MM.1S (cell line): ENCODE measurements at regions not wholly inside any gene's neighbourhood (a gene's known extent, or its start where the extent isn't known, plus 50 kb on each side); places are given as distances from the start of the nearest gene placed in this dataset.

Source experiments
- EZH2 ChIP-seq: fragments of 300-600 bp; sonication (generic); optimal IDR thresholded peaks from 2 replicates; pipeline ENCODE3; 2017; ENCODE audit warnings: low read depth, mild to moderate bottlenecking, antibody characterized with exemption, low read length, mixed read lengths
- EZH2phosphoT487 ChIP-seq: fragments of 300-600 bp; sonication (generic); IDR thresholded peaks from 2 replicates; pipeline ENCODE4 v1.6.1; 2018; ENCODE audit warnings: antibody characterized with exemption, low read length
- TF ChIP-seq, protein P1 (sequence below): fragments of 300-600 bp; sonication (generic); IDR thresholded peaks from 2 replicates; pipeline ENCODE4 v1.5.1; 2016; ENCODE audit warnings: antibody characterized with exemption, low read length, mixed read lengths

- TF ChIP-seq, protein P1, sequence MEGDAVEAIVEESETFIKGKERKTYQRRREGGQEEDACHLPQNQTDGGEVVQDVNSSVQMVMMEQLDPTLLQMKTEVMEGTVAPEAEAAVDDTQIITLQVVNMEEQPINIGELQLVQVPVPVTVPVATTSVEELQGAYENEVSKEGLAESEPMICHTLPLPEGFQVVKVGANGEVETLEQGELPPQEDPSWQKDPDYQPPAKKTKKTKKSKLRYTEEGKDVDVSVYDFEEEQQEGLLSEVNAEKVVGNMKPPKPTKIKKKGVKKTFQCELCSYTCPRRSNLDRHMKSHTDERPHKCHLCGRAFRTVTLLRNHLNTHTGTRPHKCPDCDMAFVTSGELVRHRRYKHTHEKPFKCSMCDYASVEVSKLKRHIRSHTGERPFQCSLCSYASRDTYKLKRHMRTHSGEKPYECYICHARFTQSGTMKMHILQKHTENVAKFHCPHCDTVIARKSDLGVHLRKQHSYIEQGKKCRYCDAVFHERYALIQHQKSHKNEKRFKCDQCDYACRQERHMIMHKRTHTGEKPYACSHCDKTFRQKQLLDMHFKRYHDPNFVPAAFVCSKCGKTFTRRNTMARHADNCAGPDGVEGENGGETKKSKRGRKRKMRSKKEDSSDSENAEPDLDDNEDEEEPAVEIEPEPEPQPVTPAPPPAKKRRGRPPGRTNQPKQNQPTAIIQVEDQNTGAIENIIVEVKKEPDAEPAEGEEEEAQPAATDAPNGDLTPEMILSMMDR: no peak
- TF ChIP-seq EZH2 (no peak), EZH2phosphoT487 (no peak)
Observed at GRCh38 chr10:21146436-21146789, 249.3 kb upstream of the NEBL start.
